NCI-H1105 (cell line): ENCODE measurements at regions not wholly inside any gene's neighbourhood (a gene's known extent, or its start where the extent isn't known, plus 50 kb on each side); places are given as distances from the start of the nearest gene placed in this dataset.

ENCODE experiments used
- DNase-seq: peaks from one replicate; lab custom pipeline; 2025; lab: John Stamatoyannopoulos, UW

GRCh38 chr1:221069986-221070385, 190.7 kb downstream of the HLX start:
- DNase-seq: no peak

DNA sequence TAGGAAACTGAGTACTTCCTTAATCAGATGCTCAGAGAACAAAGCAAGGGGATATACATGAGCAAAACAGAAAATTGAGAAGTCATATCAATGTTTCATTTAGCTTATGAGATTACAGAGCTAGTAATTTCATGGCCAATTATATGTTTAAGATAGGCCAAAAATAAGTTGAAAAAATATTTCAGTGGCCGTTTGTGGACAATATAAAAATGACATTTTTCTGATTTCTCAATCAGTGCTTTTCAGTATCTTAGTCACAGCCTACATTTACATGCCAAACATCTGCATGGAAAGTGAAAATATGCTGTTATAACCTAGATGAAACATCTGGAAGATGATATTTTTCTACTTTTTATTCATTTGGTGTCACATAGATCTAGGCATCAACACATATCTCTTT, 192.5 kb downstream of the HLX start:
- no peak for DNase-seq

DNA sequence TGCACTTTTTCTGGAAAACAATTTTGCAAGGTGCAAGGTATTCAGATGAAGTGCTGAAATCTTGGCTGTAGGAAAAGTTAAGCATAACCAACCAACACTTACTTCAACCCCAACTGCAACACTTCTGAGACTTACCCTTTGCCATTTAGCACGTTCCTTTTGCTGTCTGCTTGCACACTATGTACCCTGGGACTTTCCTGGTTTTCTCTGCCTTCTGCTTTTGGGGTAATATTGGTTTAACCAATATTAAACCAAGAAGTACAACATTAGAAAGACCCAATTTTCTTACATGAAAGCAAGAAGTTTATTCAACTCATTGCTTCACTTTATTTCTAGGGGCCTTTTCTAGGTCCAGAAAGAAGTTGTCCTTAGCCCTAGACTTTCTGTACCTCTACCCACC, 193.0 kb downstream of the HLX start:
- no peak for DNase-seq

DNA sequence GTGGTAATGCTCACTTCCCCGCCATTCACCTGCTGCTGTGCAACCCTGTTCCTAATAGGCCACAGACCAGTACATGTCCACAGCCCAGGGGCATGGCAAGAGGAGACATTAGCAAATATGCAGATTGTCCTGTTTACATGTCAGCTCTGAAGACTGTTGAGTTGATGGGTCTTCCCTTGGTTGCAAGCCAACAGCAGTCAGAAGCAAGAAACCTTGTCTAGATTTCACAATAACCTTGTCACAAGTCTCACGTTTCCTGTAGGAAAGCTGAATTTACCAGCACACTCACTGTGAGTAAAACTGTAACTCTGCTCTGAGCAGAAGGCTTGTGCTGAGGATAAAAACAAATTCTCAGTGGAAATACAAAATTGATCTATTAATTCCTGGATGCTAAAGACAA, 195.1 kb downstream of the HLX start:
- DNase-seq: no peak

DNA sequence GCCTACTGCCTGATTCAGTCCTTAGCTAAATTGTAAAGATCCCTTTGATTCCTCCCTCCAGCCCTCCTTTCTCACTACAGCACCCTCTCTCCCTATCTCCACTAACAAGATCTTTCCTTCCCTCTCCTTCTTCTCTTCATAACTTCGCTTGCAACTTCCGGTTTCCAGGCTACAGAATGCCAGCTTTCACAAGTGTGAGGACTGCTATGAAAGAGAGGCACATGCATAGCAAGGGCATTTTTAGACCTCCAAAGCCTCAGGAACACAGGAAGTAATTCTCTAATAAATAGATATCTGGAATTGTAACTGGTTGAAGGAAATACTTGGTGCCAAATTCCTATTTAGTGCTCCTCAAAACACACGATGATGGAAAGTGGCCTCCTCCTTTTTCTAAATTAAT, 196.7 kb downstream of the HLX start:
- no peak for DNase-seq

DNA sequence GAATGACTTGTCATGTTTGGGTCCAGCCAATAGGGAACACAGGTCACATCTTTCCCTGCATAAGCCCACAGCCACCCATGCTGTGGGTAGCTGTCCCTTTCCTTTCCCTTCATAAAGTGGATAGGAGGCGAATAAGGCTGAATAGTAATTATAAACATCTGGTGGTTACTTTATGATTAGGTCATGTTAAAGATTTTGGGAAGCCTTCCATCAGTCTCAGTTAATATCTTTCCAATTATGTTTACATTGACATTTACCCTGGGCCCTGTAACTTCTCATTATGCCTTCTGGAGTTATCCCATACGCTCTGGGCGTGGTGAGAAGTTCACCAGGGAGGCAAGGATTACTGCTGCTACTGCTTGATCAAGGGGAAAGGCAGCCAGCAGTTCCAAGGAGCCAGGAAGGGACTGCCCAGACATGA, 197.2 kb downstream of the HLX start:
- no peak for DNase-seq

DNA sequence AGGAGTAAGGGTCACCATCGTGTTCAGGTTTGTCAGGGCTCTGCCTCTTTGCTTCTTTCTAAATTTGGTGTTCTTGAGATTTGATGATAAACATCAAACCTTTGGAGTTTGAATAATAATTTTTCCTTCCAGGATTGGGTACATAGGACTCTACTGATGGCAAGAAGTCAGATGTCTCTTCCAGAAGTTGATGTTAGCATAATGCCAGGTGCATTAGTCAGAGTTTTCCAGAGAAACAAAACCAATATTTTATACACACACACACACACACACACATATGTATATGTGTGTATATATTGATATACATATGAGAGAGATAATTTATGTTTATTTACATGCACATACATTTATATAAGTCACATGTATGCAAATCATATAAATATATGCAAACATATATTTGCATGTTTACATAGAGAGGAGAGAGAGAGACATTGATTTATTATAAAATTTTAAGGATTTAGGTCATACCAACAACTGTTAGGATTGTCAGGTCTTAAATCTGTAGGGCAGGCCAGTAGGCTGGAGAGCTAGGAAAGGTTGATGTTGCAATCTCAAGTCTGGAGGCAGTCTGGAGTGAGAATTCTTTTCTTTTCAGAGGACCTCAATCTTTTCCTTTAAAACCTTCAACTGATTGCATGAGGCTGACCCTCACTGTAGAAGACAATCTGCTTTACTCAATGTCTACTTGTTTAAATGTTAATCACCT, 199.2 kb downstream of the HLX start:
- no peak for DNase-seq

DNA sequence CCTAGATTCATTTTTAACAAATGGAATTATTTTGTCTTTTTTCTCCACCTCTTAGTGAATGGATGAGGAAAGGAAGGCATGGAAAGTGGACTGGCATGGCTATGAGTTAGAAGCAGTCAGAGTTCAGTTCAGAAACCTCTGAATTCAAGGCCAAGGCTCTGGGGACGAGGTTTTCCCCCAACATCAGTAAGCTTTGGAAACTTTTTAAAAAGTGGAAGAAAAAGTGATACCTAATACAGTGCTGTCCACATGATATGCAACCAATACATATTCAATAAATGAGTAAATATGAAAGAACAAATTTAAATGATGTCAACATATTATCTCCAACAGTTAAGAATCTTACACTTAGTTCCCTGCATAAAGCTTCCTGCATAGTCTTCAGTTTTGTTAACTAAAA, 204.7 kb downstream of the HLX start:
- no peak for DNase-seq

DNA sequence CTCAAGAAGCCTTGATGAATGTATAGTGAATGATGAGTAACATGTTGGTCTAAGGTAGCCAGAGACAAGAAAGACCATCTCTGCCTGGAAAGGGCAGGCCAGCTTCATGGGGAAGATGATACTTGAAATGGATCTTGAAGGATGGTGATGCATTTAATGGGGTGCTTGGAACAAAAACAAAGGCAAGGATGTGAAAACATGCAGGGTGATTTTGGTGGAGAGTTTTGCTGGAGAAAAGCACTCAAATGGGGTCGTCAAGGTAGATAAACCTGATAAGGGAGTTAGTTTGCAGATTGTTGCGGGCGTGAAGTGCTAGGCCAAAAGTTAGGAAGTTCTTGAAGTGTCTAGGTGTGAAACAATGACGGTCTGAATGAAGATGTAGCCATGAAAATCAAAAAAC, 205.4 kb downstream of the HLX start:
- DNase-seq: no peak

GRCh38 chr1:221085701-221086375, 206.6 kb downstream of the HLX start:
- no peak for DNase-seq

GRCh38 chr1:221087919-221088318, 208.7 kb downstream of the HLX start:
- no peak for DNase-seq

- DNase-seq: no peak
Measured at GRCh38 chr1:221089273-221089672, 210.0 kb downstream of the HLX start.

- DNase-seq: no peak
Measured at GRCh38 chr1:221089803-221090202, 210.6 kb downstream of the HLX start.

- no peak for DNase-seq
Measured at GRCh38 chr1:221093903-221094791, 214.9 kb downstream of the HLX start.

DNA sequence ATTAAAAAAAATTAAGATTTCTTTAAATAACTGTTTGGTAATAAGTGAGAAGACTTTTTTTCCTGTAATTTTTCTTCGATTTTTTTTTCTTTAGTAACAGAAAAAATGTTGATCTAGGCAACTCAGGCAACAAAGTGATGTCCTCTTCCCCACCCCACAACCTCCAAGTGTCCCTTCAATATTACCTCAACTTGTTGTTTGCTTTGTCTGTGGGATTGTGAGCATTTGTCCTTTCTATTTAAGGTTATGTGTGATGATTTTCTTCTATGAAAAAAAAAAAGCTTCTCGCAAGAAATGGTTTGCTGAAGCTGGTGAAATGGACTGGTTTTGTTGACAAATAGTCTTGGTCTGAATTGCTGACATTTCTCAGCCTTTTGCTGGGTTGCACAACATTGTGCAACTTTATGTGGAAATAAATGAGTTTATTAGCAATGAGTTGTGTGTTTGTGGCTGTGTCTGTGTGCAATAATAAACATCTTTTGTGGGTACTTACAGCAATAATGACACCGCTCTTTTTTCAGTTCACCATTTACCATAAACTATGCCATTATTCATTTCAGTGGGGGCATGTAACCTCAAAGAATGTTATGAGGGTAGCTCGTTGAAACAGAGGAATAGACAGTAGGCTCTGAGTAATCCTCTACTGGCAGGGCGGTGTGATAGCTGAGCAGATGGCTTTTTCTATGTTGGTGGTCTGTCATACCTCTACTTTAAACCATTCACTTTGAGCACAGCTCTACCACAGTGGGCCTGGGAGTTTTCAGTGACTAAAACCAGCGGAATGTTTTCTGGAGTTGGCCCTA, 218.4 kb downstream of the HLX start:
- no peak for DNase-seq

GRCh38 chr1:221098471-221099405, 219.5 kb downstream of the HLX start:
- DNase-seq: no peak

GRCh38 chr1:221099747-221100595, 220.7 kb downstream of the HLX start:
- no peak for DNase-seq

GRCh38 chr1:221100611-221101010, 221.4 kb downstream of the HLX start:
- no peak for DNase-seq

- DNase-seq: no peak
Measured at GRCh38 chr1:221101807-221102605, 222.8 kb downstream of the HLX start.
